Liver (tissue), 8 donors: ENCODE measurements at regions not wholly inside any gene's neighbourhood (a gene's known extent, or its start where the extent isn't known, plus 50 kb on each side); places are given as distances from the start of the nearest gene placed in this dataset.

ENCODE experiments used
- DNase-seq: peaks from one replicate; pipeline ENCODE4 v3.0.0-alpha.2; 2017; ENCODE audit warnings: low spot score
- H3K27ac ChIP-seq, 2 donors: one replicate each; pipeline ENCODE4 v1.7.0; 2013; ENCODE audit warnings: inconsistent platforms in 2 of 2, low read length in 2 of 2, control low read depth in 1 of 2, low read depth in 1 of 2, mild to moderate bottlenecking in 1 of 2
- H3K27me3 ChIP-seq, 4 donors: one replicate each; pipeline versions ENCODE4 v1.6.1 to v1.7.0; 2013; ENCODE audit warnings: low read length in 3 of 4, inconsistent platforms in 1 of 4, mild to moderate bottlenecking in 1 of 4, moderate library complexity in 1 of 4; ENCODE audit not compliant: control insufficient read depth in 4 of 4, insufficient read depth in 4 of 4
- H3K36me3 ChIP-seq, 4 donors: one replicate each; pipeline versions ENCODE4 v1.6.1 to v1.7.0; 2013; ENCODE audit warnings: low read length in 3 of 4, mild to moderate bottlenecking in 3 of 4, low read depth in 1 of 4, moderate library complexity in 1 of 4; ENCODE audit not compliant: control insufficient read depth in 4 of 4, insufficient read depth in 3 of 4
- H3K4me1 ChIP-seq, 4 donors: one replicate each; pipeline versions ENCODE4 v1.6.1 to v1.7.0; 2013; ENCODE audit warnings: low read length in 3 of 4, mild to moderate bottlenecking in 3 of 4, moderate library complexity in 1 of 4; ENCODE audit not compliant: control insufficient read depth in 4 of 4, insufficient read depth in 4 of 4
- H3K4me3 ChIP-seq, 3 donors: one replicate each; pipeline versions ENCODE4 v1.6.1 to v1.7.0; 2013; ENCODE audit warnings: low read length in 3 of 3, control low read depth in 1 of 3, low read depth in 1 of 3, mild to moderate bottlenecking in 1 of 3
- H3K9ac ChIP-seq, 2 donors: one replicate each; pipeline ENCODE4 v1.7.0; 2013; ENCODE audit warnings: low read length in 2 of 2, mild to moderate bottlenecking in 2 of 2, moderate library complexity in 2 of 2, control low read depth in 1 of 2, low read depth in 1 of 2
- H3K9me3 ChIP-seq, 4 donors: one replicate each; pipeline versions ENCODE4 v1.6.1 to v1.7.0; 2013; ENCODE audit warnings: low read length in 3 of 4; ENCODE audit not compliant: control insufficient read depth in 4 of 4
- ATF3 ChIP-seq: IDR thresholded peaks from 2 replicates; pipeline ENCODE4 v1.6.1; 2016; ENCODE audit warnings: antibody characterized with exemption
- CTCF ChIP-seq: fragments of 150-350 bp; IDR thresholded peaks from 2 replicates; pipeline ENCODE4 v1.5.1; 2017; ENCODE audit warnings: improper control_type of control experiment, low read depth, low read length; ENCODE audit not compliant: missing input control
- FOXA1 ChIP-seq: IDR thresholded peaks from 2 replicates; pipeline ENCODE4 v1.6.1; 2016; ENCODE audit warnings: antibody characterized with exemption
- FOXA2 ChIP-seq: IDR thresholded peaks from 2 replicates; pipeline ENCODE4 v1.6.1; 2016; ENCODE audit warnings: antibody characterized with exemption
- GABPA ChIP-seq, 2 donors: IDR thresholded peaks in 1 of 2; conservative IDR thresholded peaks in 1 of 2; 2 replicates each; pipeline ENCODE4 v1.6.1; 2016; ENCODE audit warnings: antibody characterized with exemption in 2 of 2, mild to moderate bottlenecking in 1 of 2, moderate library complexity in 1 of 2
- HNF4A ChIP-seq, 2 donors: conservative IDR thresholded peaks; 2 replicates each; pipeline ENCODE4 v1.6.1; 2016; ENCODE audit warnings: antibody characterized with exemption in 2 of 2, mild to moderate bottlenecking in 2 of 2
- HNF4G ChIP-seq: IDR thresholded peaks from 2 replicates; pipeline ENCODE4 v1.6.1; 2016; ENCODE audit warnings: antibody characterized with exemption
- JUND ChIP-seq, 2 donors: IDR thresholded peaks; 2 replicates each; pipeline ENCODE4 v1.6.1; 2016; ENCODE audit warnings: antibody characterized with exemption in 2 of 2
- MAX ChIP-seq: IDR thresholded peaks from 2 replicates; pipeline ENCODE4 v1.6.1; 2016; ENCODE audit warnings: antibody characterized with exemption
- NR2F2 ChIP-seq: IDR thresholded peaks from 2 replicates; pipeline ENCODE4 v1.6.1; 2016; ENCODE audit warnings: antibody characterized with exemption
- RAD21 ChIP-seq, 2 donors: IDR thresholded peaks; 2 replicates each; pipeline ENCODE4 v1.6.1; 2016; ENCODE audit warnings: antibody characterized with exemption in 2 of 2, mild to moderate bottlenecking in 2 of 2
- REST ChIP-seq: IDR thresholded peaks from 2 replicates; pipeline ENCODE4 v1.6.1; 2016; ENCODE audit warnings: antibody characterized with exemption, mild to moderate bottlenecking
- RXRA ChIP-seq, 2 donors: IDR thresholded peaks; 2 replicates each; pipeline ENCODE4 v1.6.1; 2017 to 2018; ENCODE audit warnings: antibody characterized with exemption in 2 of 2, mild to moderate bottlenecking in 1 of 2
- SP1 ChIP-seq: IDR thresholded peaks from 2 replicates; pipeline ENCODE4 v1.6.1; 2018; ENCODE audit warnings: antibody characterized with exemption, mild to moderate bottlenecking
- TAF1 ChIP-seq: conservative IDR thresholded peaks from 2 replicates; pipeline ENCODE4 v1.6.1; 2016; ENCODE audit warnings: antibody characterized with exemption, mild to moderate bottlenecking
- YY1 ChIP-seq: IDR thresholded peaks from 2 replicates; pipeline ENCODE4 v1.6.1; 2016; ENCODE audit warnings: antibody characterized with exemption, mild to moderate bottlenecking
- ZBTB33 ChIP-seq: IDR thresholded peaks from 2 replicates; pipeline ENCODE4 v1.6.1; 2016; ENCODE audit warnings: antibody characterized with exemption
- WGBS: extraction: QIAGEN DNeasy Blood & Tissue Kit; methylation state at CpG from one replicate; pipeline ENCODE4 v1.1.7; 2013; 5-methylcytosine and 5-hydroxymethylcytosine counted together
- donor health status: healthy.
- donor health status: healthy.
- donor health status: healthy.
- donor health status: healthy.
- donor health status: healthy.

GRCh38 chr4:17275836-17276235 lies 236.1 kb downstream of the QDPR start:
- H3K27me3 ChIP-seq, result no peaks in the 10 kb centered on the region
- no peaks in the 10 kb centered on the region for H3K9me3 ChIP-seq
- no peaks in the 10 kb centered on the region for H3K4me1 ChIP-seq
- H3K27ac ChIP-seq, result no peak overlapping the region
- TF ChIP-seq ATF3, result no peak
- no peak for TF ChIP-seq SP1
- no peak for TF ChIP-seq FOXA2
- TF ChIP-seq NR2F2, result no peak
- no peak for TF ChIP-seq MAX
- no peak for TF ChIP-seq RAD21 (IDR thresholded peaks at IDR 0.05)
- no peak for TF ChIP-seq HNF4G
- TF ChIP-seq TAF1, result no peak
- TF ChIP-seq HNF4A (conservative IDR thresholded peaks at IDR 0.05), result no peak
- TF ChIP-seq ZBTB33, result no peak
- no peak for TF ChIP-seq CTCF
- TF ChIP-seq REST, result no peak
- no peak for TF ChIP-seq JUND (IDR thresholded peaks at IDR 0.05)
- no peak for TF ChIP-seq GABPA (IDR thresholded peaks at IDR 0.05 in 1 of 2, conservative IDR thresholded peaks at IDR 0.05 in 1 of 2)
- TF ChIP-seq YY1, result no peak
- no peaks in the 10 kb centered on the region for H3K36me3 ChIP-seq
- 54% methylated on average over 3 of the region's 3 CpGs for WGBS
- no peak overlapping the region for H3K4me3 ChIP-seq
- no peak for DNase-seq
- no peak overlapping the region for H3K9ac ChIP-seq

GRCh38 chr4:17273047-17273446 lies 238.8 kb downstream of the QDPR start:
- Histone ChIP-seq H3K9ac (no peak overlapping the region), H3K36me3 (no peaks in the 10 kb centered on the region), H3K27ac (no peak overlapping the region), H3K9me3 (no peaks in the 10 kb centered on the region), H3K27me3 (no peaks in the 10 kb centered on the region), H3K4me1 (no peaks in the 10 kb centered on the region), H3K4me3 (no peak overlapping the region)
- TF ChIP-seq FOXA1, result no peak
- no peak for TF ChIP-seq TAF1
- TF ChIP-seq HNF4G, result no peak
- no peak for TF ChIP-seq GABPA (IDR thresholded peaks at IDR 0.05 in 1 of 2, conservative IDR thresholded peaks at IDR 0.05 in 1 of 2)
- TF ChIP-seq NR2F2, result peak; percentile 73
- no peak for TF ChIP-seq MAX
- no peak for TF ChIP-seq FOXA2
- no peak for TF ChIP-seq SP1
- no peak for TF ChIP-seq CTCF
- TF ChIP-seq YY1, result no peak
- no peak for TF ChIP-seq ATF3
- no peak for TF ChIP-seq ZBTB33
- peak; percentile 23 to 27 for TF ChIP-seq RXRA (IDR thresholded peaks at IDR 0.05)
- TF ChIP-seq JUND (IDR thresholded peaks at IDR 0.05), result no peak
- no peak for DNase-seq
